ENCODE measurements at regions not wholly inside any gene's neighbourhood (a gene's known extent, or its start where the extent isn't known, plus 50 kb on each side); places are given as distances from the start of the nearest gene placed in this dataset.

GRCh38 chr20:5492937-5493336, 117.9 kb downstream of the GPCPD1 start:
- WGBS, 2 donors, result 93 to 94% methylated on average over 5 of the region's 5 CpGs
- no peak for ATAC-seq
- Histone ChIP-seq H3K4me1 (no peaks in the 10 kb centered on the region), H3K9me3 (peaks cover 0 to 25% (median 0%) of the 10 kb centered on the region in 11 donors), H3K27ac (no peak overlapping the region), H3K27me3 (peaks cover 0 to 6% (median 0%) of the 10 kb centered on the region in 7 donors), H3K36me3 (peaks cover 0 to 11% (median 0%) of the 10 kb centered on the region in 9 donors), H3K4me3 (no peak overlapping the region)
- DNase-seq, result no peak
- TF ChIP-seq CTCF (IDR thresholded peaks at IDR 0.05), result no peak
- intact Hi-C loops (cut with DNase I), result no loop called here

GRCh38 chr20:5491455-5491854, 119.4 kb downstream of the GPCPD1 start:
- DNase-seq, result no peak
- ATAC-seq, result no peak
- intact Hi-C loops (cut with DNase I), result no loop called here
- no peak for TF ChIP-seq CTCF (IDR thresholded peaks at IDR 0.05)
- Histone ChIP-seq H3K4me3 (no peak overlapping the region), H3K9me3 (peaks cover 0 to 25% (median 0%) of the 10 kb centered on the region in 11 donors), H3K4me1 (no peaks in the 10 kb centered on the region), H3K36me3 (peaks cover 0 to 4% (median 0%) of the 10 kb centered on the region in 9 donors), H3K27ac (no peak overlapping the region), H3K27me3 (peaks cover 0 to 6% (median 0%) of the 10 kb centered on the region in 7 donors)
- 70 to 75% methylated on average over 3 of the region's 3 CpGs for WGBS, 2 donors

GRCh38 chr20:5489601-5490000, 121.2 kb downstream of the GPCPD1 start:
- intact Hi-C loops (cut with DNase I), result no loop called here
- DNase-seq (no peak), ATAC-seq (no peak)
- WGBS, 2 donors, result 73 to 74% methylated on average over 1 of the region's 1 CpG
- Histone ChIP-seq H3K36me3 (no peaks in the 10 kb centered on the region), H3K4me3 (no peak overlapping the region), H3K27ac (no peak overlapping the region), H3K27me3 (peaks cover 0 to 14% (median 0%) of the 10 kb centered on the region in 7 donors), H3K9me3 (peaks cover 0 to 14% (median 0%) of the 10 kb centered on the region in 11 donors), H3K4me1 (no peaks in the 10 kb centered on the region)
- TF ChIP-seq CTCF (IDR thresholded peaks at IDR 0.05), result no peak

GRCh38 chr20:5488823-5489222, 122.0 kb downstream of the GPCPD1 start:
- no peak for DNase-seq
- peaks cover 0 to 8% (median 0%) of the 10 kb centered on the region in 11 donors for H3K9me3 ChIP-seq
- no peaks in the 10 kb centered on the region for H3K36me3 ChIP-seq
- ATAC-seq, result no peak
- peaks cover 0 to 14% (median 0%) of the 10 kb centered on the region in 7 donors for H3K27me3 ChIP-seq
- no peaks in the 10 kb centered on the region for H3K4me1 ChIP-seq
- H3K4me3 ChIP-seq, result no peak overlapping the region
- TF ChIP-seq CTCF (IDR thresholded peaks at IDR 0.05), result no peak
- WGBS, 2 donors, result 35 to 50% methylated on average over 2 of the region's 2 CpGs
- H3K27ac ChIP-seq, result no peak overlapping the region
- intact Hi-C loops (cut with DNase I), result no loop called here
